ENCODE measurements at regions not wholly inside any gene's neighbourhood (a gene's known extent, or its start where the extent isn't known, plus 50 kb on each side); places are given as distances from the start of the nearest gene placed in this dataset.

- no peaks in the 10 kb centered on the region for H3K36me3 ChIP-seq
- ATAC-seq (no peak), DNase-seq (no peak)
- no peaks in the 10 kb centered on the region for H3K4me1 ChIP-seq
- H3K27me3 ChIP-seq (ENCODE audit: low read depth), result no peaks in the 10 kb centered on the region
- intact Hi-C loops (cut with DNase I), result no loop called here
- no peak overlapping the region for H3K27ac ChIP-seq
- no peak overlapping the region for H3K4me3 ChIP-seq
- TF ChIP-seq, protein P1, sequence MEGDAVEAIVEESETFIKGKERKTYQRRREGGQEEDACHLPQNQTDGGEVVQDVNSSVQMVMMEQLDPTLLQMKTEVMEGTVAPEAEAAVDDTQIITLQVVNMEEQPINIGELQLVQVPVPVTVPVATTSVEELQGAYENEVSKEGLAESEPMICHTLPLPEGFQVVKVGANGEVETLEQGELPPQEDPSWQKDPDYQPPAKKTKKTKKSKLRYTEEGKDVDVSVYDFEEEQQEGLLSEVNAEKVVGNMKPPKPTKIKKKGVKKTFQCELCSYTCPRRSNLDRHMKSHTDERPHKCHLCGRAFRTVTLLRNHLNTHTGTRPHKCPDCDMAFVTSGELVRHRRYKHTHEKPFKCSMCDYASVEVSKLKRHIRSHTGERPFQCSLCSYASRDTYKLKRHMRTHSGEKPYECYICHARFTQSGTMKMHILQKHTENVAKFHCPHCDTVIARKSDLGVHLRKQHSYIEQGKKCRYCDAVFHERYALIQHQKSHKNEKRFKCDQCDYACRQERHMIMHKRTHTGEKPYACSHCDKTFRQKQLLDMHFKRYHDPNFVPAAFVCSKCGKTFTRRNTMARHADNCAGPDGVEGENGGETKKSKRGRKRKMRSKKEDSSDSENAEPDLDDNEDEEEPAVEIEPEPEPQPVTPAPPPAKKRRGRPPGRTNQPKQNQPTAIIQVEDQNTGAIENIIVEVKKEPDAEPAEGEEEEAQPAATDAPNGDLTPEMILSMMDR (IDR thresholded peaks at IDR 0.05), result no peak
- no peaks in the 10 kb centered on the region for H3K9me3 ChIP-seq
Observed at GRCh38 chr15:77557564-77557963, 75.1 kb downstream of the LINGO1 start.

DNA sequence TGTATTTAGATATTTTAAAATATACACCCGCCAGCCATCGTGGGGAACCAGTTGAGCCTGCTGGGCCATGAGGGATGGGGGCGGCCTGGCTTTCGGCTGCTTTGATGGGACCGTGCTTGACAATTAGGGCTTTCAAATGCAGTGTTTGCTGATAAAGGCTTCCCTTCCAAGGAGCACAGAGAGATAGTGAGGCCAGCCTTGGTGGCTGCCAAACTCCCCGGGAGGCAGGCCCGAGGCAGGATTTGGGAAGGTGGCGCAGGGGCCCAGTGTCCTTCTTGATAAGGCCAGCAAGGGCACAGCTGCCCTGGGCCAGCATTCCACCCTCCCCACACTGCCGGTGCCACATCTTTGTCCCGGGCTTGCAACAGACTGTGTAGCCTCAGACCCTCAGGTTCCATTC lies 75.6 kb downstream of the LINGO1 start:
- no peaks in the 10 kb centered on the region for H3K9me3 ChIP-seq
- no peak overlapping the region for H3K27ac ChIP-seq
- H3K4me3 ChIP-seq, result no peak overlapping the region
- intact Hi-C loops (cut with DNase I), result no loop called here
- DNase-seq (no peak), ATAC-seq (no peak)
- no peaks in the 10 kb centered on the region for H3K27me3 ChIP-seq (ENCODE audit: low read depth)
- no peaks in the 10 kb centered on the region for H3K4me1 ChIP-seq
- TF ChIP-seq, protein P1 (IDR thresholded peaks at IDR 0.05), result no peak
- no peaks in the 10 kb centered on the region for H3K36me3 ChIP-seq

GRCh38 chr15:77556622-77557021 lies 76.1 kb downstream of the LINGO1 start:
- Histone ChIP-seq H3K36me3 (no peaks in the 10 kb centered on the region), H3K27me3 (ENCODE audit: low read depth) (no peaks in the 10 kb centered on the region), H3K4me3 (no peak overlapping the region), H3K9me3 (no peaks in the 10 kb centered on the region), H3K4me1 (no peaks in the 10 kb centered on the region), H3K27ac (no peak overlapping the region)
- TF ChIP-seq, protein P1 (IDR thresholded peaks at IDR 0.05), result no peak
- DNase-seq, result no peak
- no peak for ATAC-seq
- intact Hi-C loops (cut with DNase I), result no loop called here

DNA sequence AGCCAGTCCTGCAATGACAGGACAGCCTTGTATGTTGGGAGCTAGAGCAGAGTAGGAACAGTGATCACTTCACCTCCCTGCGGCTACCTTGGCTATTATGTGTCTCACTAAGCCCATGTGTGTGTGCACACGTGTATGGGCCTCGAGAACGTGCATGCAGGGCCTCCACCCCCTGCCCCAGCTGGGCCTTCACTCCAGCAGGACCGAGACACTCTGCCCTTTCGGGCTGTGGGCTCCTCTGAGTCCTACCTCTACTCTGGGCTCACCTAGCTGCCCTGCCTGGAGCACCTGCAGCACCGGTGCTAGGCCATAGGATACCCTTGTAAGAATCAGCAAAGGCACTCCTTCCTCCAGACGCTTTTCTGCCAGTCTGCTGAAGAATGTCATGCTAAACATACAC lies 77.5 kb downstream of the LINGO1 start:
- Histone ChIP-seq H3K27me3 (ENCODE audit: low read depth) (no peaks in the 10 kb centered on the region), H3K27ac (no peak overlapping the region), H3K4me1 (no peaks in the 10 kb centered on the region), H3K4me3 (no peak overlapping the region), H3K9me3 (no peaks in the 10 kb centered on the region), H3K36me3 (no peaks in the 10 kb centered on the region)
- intact Hi-C loops (cut with DNase I), result no loop called here
- TF ChIP-seq, protein P1 (IDR thresholded peaks at IDR 0.05), result no peak
- no peak for ATAC-seq
- DNase-seq, result no peak

DNA sequence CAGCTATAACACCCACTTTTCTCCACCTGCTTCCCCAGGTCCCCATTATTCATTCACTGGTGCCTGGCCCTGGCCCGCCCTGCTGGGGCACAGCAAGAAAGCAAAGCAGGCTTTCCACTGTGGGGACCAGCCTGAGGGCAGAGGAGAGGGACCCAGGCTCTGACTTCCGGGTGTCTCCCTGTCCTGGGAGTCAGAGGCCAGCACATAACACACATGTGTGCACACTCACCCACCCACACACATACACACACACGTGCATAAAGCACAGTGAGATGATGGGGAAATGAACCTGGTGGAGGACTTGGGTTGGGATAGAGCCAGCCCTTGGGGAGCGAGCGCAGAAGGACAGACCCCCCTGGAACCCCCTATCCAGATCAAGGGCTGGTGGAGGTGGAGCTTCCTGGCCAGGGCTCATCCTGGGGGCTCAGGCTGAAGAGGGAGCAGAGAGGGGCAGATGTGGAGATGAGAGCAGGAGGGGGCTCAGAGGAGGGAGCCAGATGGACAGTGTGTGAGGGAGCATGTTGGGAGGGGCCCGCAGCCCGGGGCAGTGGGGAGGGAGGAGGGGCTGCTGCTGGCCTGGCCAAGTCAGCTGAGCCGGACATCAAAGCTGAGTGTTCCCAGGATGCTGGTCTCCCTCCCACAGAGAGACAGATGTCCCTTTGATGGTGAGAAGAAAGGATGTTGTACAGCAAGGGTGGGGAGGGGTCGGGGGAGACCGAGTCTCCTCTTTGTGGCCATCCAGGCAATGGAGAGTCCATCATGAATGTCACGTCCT lies 78.2 kb downstream of the LINGO1 start:
- TF ChIP-seq, protein P1 (IDR thresholded peaks at IDR 0.05), result no peak
- ATAC-seq (no peak), DNase-seq (no peak)
- Histone ChIP-seq H3K27me3 (ENCODE audit: low read depth) (no peaks in the 10 kb centered on the region), H3K4me3 (no peak overlapping the region), H3K4me1 (no peaks in the 10 kb centered on the region), H3K9me3 (no peaks in the 10 kb centered on the region), H3K36me3 (no peaks in the 10 kb centered on the region), H3K27ac (no peak overlapping the region)
- intact Hi-C loops (cut with DNase I), result no loop called here
